CD4-positive, alpha-beta T cell treated with Interleukin-4 for 4 hours (primary cell): ENCODE measurements at regions not wholly inside any gene's neighbourhood (a gene's known extent, or its start where the extent isn't known, plus 50 kb on each side); places are given as distances from the start of the nearest gene placed in this dataset.

Source experiments
- DNase-seq: peaks from one replicate; pipeline ENCODE4 v3.0.0-alpha.2; 2020

DNA sequence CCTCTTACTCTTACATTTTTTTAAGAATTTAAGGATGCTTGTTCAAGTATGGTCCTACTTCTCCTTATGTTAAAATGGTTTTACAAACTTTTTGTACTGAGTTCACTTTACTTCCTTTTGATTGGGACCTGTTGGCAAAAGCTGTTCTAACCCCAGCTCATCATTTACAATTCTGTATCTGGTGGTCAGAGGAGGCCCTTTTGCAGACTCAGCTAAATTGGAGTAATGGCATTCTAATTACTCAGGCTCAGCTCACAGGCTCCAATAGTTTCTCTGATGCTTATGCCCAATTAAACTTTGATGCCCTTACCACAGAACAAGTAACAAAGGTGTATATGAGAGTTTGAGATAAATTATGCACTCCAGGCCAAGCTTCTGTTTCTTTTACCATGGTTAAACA is 1632.0 kb downstream of the UQCRFS1 start:
- DNase-seq: no peak
